ENCODE measurements at regions not wholly inside any gene's neighbourhood (a gene's known extent, or its start where the extent isn't known, plus 50 kb on each side); places are given as distances from the start of the nearest gene placed in this dataset.

DNA sequence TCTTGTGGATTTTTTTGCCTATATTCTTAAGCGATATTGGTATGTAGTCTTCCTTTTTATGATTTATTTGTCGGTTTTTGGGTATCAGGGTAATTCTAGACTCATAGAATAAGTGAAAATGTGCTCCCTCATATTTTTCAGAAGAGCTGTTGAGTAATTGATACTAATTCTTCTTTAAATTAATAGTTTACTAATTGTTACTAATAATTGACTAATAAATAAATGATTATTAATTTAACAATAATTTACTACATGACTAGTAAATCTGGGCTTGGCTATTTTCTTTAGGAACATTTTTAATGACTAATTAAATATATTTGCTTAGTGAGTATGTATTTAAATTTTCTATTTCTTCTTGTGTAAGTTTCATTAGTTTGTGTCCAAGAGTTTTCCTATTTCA lies 325.0 kb downstream of the ADCYAP1 start:
- TF ChIP-seq, protein P1, sequence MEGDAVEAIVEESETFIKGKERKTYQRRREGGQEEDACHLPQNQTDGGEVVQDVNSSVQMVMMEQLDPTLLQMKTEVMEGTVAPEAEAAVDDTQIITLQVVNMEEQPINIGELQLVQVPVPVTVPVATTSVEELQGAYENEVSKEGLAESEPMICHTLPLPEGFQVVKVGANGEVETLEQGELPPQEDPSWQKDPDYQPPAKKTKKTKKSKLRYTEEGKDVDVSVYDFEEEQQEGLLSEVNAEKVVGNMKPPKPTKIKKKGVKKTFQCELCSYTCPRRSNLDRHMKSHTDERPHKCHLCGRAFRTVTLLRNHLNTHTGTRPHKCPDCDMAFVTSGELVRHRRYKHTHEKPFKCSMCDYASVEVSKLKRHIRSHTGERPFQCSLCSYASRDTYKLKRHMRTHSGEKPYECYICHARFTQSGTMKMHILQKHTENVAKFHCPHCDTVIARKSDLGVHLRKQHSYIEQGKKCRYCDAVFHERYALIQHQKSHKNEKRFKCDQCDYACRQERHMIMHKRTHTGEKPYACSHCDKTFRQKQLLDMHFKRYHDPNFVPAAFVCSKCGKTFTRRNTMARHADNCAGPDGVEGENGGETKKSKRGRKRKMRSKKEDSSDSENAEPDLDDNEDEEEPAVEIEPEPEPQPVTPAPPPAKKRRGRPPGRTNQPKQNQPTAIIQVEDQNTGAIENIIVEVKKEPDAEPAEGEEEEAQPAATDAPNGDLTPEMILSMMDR (IDR thresholded peaks at IDR 0.05; ENCODE audit: low read depth, low read length): no peak
- H3K4me3 ChIP-seq (ENCODE audit: low read depth, low read length): no peak overlapping the region

DNA sequence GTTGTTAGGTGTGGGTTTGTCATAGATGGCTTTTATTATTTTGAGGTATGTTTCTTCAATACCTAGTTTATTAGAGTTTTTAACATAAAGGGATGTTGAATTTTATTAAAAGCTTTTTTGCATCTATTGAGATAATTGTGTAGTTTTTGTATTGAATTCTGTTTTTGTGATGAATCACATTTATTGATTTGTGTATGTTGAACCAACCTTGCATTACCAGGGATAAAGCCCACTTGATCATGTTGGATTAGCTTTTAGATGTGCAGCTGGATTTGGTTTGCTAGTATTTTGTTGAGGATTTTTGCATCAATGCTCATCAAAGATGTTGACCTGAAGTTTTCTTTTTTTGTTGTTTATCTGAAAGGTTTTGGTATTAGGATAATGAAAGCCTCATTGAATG lies 328.2 kb downstream of the ADCYAP1 start:
- TF ChIP-seq, protein P1 (IDR thresholded peaks at IDR 0.05; ENCODE audit: low read depth, low read length): no peak
- no peak overlapping the region for H3K4me3 ChIP-seq (ENCODE audit: low read depth, low read length)

DNA sequence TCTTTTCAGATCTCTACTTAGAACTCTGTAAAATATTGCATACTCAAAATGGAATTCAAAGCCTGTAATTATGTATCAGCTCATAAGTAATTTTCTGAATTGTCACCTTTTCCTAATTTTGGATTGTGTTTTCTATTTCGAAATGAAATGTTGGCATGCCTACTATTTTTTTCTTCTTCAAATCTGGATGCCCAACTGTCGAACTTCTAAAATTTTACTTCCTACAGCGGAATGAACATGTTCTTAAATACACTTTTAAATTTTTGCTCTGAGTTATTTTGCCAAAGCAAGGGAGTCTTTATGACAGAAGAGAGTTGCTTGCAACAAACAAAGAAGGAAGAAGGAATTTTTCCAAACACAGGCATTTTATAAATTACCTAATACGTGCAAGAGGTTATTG lies 336.0 kb downstream of the ADCYAP1 start:
- TF ChIP-seq, protein P1 (IDR thresholded peaks at IDR 0.05; ENCODE audit: low read depth, low read length): no peak
- H3K4me3 ChIP-seq (ENCODE audit: low read depth, low read length): no peak overlapping the region

- no peak overlapping the region for H3K4me3 ChIP-seq (ENCODE audit: low read depth, low read length)
- TF ChIP-seq, protein P1 (IDR thresholded peaks at IDR 0.05; ENCODE audit: low read depth, low read length): no peak
Observed at GRCh38 chr18:1244397-1245122, 339.9 kb downstream of the ADCYAP1 start.

GRCh38 chr18:1246827-1247226 lies 342.2 kb downstream of the ADCYAP1 start:
- TF ChIP-seq, protein P1 (IDR thresholded peaks at IDR 0.05; ENCODE audit: low read depth, low read length): no peak
- no peak overlapping the region for H3K4me3 ChIP-seq (ENCODE audit: low read depth, low read length)

- no peak overlapping the region for H3K4me3 ChIP-seq (ENCODE audit: low read depth, low read length)
- TF ChIP-seq, protein P1 (IDR thresholded peaks at IDR 0.05; ENCODE audit: low read depth, low read length): no peak
Observed at GRCh38 chr18:1252534-1252933, 347.9 kb downstream of the ADCYAP1 start.

DNA sequence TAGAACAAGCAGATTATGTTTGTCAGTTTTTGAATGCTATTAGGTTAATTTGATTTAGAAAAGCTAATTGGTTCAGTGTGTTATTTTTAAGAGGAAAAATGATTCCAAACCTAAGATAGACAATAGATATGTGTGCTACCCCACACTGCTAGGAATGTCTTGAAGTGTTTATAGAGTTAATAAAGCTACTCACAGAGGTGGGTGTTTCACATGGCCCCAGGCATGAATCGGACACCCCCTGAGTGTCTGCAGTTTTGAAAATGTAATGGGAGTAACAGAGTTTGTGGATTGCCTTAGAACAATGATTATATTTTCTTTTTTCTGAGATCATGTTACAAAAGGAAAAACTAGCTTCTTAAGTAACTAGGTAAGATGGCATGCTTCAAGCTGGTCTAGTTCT lies 348.3 kb downstream of the ADCYAP1 start:
- TF ChIP-seq, protein P1 (IDR thresholded peaks at IDR 0.05; ENCODE audit: low read depth, low read length): no peak
- H3K4me3 ChIP-seq (ENCODE audit: low read depth, low read length): no peak overlapping the region

All from WI38 (cell line).